ENCODE measurements at regions not wholly inside any gene's neighbourhood (a gene's known extent, or its start where the extent isn't known, plus 50 kb on each side); places are given as distances from the start of the nearest gene placed in this dataset.

GRCh38 chr11:122268601-122269130 lies 152.7 kb upstream of the BLID start:
- no peak for DNase-seq

DNA sequence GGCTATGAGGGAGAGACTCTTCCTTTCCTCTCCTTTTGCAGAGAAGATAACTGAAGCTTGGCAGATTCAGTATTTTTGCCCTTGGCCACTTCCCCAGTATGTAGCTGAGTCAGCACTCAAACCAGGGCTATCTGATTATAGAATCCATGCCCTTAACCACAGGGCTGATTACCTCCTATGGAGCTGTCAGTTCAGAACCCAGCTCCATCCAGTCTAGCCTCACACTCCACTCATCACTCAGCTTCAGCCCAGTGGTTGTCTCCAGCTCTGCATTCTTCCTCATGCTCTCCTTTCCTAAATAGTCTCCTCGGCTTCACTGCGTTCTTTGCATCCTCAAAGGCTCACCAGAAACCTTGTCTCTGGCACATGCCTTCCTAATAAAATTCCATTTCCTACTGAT lies 151.6 kb upstream of the BLID start:
- no peak for DNase-seq

GRCh38 chr11:122265981-122266380 lies 150.0 kb upstream of the BLID start:
- DNase-seq, result no peak

DNA sequence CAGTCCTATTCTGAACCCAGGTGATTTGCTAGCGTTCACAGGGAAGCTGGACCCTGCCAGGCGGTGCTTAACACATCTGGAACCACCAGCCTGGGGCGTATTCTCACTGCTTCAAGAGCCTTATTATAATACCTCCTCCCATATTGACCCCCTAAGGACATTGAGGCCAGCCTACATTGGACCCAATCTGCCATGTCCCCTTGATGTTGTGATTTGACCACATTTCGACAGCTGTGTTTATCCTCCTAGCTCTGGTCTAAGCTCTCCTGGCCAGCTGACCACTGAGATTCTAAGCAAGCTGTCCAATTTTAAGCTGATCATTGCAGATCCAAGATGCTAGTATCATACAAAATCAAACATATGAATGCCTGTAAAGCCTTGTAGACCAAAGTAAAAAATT lies 148.1 kb upstream of the BLID start:
- no peak for DNase-seq

GRCh38 chr11:122261546-122261945 lies 145.5 kb upstream of the BLID start:
- no peak for DNase-seq

DNA sequence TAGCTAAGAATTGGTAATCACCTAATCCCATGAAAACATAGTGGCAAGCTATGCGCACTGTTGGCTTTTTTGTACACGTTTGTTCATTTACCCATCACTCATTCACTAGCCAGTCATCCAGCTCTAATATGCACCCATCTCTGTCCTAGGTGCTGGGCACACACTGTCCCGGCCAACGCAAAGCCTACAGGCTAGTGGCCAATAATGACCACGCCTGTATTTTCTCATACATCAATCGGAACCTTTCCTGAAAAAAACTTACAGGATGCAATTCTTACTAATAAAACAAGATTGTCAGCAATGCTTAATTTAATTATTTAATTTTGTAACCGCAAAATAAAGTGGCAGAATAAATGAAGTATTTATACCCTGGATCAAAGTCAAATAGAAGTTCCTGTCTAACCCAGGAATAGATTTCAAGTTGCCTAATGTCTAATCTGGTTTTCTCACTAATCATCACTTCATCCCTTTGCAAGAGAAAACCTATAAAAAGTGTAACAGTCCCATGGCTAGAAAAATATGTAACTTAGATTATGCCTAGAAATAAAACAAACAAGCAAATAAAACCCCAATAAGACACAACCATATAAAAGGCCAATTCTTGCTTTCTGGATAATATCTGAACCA lies 143.3 kb upstream of the BLID start:
- no peak for DNase-seq

DNA sequence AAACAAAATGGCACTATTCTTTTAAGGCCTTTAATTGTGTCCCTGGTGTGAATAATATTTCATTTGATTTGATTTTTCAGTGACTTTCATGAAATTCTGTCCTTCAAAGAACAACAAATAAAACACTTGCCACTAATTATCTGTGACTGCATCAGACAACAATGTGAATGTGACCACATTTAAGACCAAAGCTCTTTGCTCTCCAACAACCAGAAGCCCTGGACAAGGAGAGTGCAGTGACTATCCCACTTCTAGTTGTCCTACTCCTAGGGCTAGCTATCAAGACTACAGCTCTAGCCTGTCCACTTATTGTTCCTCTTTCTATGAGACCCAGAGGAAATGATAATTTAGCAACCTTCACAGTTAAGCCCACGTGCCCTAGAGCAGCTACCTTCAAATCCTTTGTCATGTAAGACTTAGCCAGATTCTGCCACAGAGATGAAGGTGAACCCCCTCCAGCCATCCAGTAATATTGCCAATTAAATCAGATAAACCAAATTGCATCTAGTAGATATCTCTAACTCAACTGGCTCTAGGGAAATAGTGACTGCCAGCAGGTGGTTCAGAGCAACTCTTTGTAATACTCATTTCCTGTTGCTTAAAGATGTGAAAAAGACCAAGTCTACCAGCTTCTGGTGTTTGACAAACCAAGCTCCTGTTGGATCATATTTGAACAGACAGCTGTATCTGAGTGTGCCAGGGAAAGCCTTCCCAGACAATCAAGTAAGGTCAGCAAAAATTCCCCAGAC lies 142.6 kb upstream of the BLID start:
- DNase-seq, result no peak

GRCh38 chr11:122253589-122254231 lies 137.7 kb upstream of the BLID start:
- no peak for DNase-seq

DNA sequence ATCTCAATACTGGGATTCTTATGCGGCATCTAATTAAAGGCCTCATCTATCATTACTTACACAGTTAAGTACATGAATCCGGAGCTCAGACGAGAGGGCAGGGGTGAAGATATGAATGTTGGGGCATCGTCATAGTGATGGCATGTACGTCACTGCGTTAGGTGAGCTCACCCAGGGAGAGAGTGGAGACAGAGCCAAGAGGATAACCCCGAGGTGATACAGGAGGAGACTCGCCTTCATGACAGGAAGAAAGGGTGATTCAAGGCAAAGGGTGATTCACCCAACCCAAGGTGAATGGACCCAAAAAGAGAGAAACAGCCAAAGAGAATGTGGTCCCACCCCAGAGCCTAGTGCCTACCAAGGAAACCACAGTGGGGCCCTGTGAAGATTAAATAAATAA lies 132.9 kb upstream of the BLID start:
- no peak for DNase-seq

DNA sequence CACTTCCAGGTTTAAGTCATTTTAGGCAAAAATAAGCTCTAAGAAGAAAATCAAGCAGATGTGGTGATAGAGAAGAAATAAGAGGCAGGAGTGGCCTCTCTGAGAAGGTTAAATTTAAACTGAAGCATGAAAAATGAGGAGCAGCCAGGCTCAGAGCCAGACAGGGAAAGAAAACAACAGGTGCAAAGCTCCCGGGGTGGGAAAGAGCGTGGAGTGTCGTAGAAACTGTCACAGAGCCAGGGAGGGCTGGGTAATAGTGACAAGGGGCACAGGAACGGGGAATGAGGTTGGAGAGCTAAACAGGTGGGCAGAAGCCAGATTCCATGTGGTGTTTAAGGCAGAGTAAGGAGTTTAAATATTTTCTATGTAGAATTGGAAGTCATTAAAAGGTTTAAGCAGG lies 132.1 kb upstream of the BLID start:
- no peak for DNase-seq

DNA sequence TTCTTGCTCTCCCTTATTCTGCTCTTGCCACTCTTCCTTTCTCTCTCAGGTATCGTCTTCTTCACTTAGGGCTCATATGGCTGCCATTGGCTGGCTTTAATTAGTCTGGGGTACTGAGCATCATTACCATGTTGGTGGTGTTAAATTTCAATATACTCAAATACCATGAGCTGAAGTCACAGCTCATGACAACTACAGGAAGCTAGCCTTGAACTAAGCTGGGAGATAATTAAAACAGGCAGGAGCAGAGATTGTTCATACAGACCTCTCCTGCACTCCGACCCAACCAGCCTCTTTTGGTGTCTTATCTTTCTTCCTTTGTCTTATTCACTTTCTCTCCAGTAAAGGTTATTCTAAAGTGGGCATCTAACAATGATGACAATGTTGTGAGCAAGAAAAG lies 130.9 kb upstream of the BLID start:
- DNase-seq, result no peak

DNA sequence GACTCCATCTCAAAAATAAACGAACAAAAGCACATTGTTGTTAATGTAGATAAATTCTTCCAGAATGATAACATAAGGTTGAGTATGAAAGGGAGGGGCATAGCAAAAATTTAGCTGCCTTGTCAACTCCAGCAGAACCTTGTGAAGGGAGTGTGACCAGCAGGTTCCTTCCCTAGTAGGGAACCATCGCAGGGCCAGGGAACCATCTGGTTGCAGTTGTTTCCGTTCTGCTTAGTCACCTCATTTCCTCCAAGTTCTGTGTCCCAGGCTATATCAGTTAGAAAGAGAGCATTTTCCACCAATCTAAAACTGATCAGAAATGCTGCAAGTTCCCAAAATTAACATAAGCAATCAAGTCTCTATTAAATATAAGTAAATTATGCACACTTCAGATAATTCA lies 126.7 kb upstream of the BLID start:
- no peak for DNase-seq

GRCh38 chr11:122241566-122241965 lies 125.6 kb upstream of the BLID start:
- DNase-seq, result no peak

GRCh38 chr11:122240638-122241037 lies 124.6 kb upstream of the BLID start:
- no peak for DNase-seq

DNA sequence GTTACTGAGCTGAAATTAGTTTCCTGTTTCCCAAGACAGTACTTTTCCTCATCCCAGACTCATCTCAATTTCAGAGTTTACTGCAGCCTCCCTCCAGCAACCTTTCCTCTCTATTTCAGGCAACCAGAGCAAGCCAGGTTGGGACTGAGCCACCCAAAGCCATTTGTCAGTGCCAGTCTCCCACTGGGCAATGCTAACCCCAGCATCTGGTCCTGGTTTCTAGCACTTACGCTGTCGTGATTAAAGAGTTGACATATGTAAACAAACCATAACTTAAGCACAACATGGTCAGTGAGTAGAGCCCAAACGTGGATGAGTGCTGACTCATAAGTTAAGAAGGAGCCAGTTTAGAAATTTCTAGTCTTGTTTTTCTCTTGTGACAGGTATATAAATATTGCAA lies 119.6 kb upstream of the BLID start:
- DNase-seq, result no peak

DNA sequence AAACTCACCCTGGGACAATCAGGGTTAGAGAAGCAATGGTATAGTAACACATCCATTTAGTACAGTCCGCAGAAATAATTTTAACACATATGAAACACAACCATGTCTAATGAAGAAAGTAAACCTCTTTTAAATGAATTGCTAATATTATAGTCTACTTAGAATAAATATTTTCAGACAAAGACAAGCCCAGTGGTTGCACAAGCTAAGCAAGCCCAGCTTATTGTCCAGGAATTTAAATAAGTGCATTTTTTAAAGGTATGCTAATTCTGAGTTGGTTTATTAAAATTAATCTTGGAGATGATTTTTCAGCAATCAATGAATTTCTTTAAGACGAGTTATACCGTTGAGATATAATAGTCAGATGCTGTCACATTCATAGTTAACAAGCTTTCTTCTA lies 118.8 kb upstream of the BLID start:
- DNase-seq, result no peak

GRCh38 chr11:122234257-122234656 lies 118.2 kb upstream of the BLID start:
- DNase-seq, result no peak

- DNase-seq, result no peak
These were observed 117.0 kb upstream of the BLID start for GRCh38 chr11:122232985-122233384.

- no peak for DNase-seq
These were observed 114.4 kb upstream of the BLID start for GRCh38 chr11:122230385-122230755.

GRCh38 chr11:122229481-122230384 lies 113.7 kb upstream of the BLID start:
- DNase-seq, result no peak

DNA sequence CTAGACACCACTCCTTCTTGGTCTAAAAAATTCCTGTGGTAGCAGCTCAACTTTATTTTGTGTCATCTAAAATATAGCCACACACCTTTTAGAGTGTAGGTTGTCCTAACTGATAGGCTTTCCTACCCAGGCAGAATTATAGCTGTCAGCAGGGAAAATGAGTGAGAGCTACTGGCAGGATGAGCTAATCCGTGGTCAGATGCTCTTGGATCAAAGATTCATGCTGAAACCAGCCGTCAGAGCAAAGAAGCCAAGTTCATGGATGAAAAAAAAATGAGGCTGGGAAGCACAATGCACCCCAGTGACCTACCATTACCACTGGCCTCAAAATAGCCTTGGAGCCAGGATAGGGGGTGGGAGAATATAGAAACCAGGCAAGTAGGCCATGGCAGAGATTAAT lies 113.1 kb upstream of the BLID start:
- DNase-seq, result no peak

DNA sequence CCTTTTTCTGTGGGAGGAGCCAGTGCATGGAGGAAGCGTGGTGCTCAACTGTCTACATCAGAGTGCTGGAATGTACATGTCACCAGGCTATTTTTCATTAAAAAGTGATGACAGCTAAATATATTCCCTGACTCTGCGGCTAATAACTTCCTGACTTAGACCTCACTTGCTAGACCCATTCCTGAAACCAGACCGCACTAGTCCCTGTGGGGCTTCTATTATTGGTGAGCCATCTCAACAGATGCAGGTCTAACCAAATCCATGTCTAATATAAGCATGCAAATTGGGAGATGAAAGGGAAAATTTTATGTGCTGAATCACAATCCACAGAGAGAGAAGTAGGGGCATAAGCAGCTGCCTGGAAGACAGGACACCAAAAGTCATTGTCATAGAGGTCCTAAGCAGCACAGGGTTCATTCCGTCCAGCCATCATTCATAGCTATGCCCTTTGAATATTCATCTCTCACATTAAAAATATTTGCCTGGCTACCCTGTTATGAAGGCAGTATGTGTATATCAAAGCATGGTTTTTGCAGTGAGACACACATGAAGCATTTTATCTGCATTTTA lies 110.9 kb upstream of the BLID start:
- DNase-seq, result no peak

DNA sequence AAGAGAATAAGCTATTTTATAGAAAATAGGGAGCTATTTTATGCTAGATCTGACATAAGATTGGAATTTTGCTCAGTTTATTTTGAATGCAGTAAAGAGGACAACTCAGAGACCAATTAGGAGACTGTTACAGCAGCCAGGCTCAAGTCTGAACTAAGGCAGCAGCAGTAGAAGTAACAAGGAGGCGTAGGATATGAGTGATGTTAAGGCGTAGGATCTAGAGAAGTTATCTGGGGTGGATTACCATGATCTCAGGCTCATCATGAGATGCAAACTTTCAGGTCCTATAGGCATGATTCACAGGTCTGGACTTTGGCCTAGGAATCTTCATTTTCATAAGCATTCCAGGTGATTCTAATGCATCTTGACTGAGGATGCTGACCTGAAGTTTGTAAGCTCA lies 108.9 kb upstream of the BLID start:
- no peak for DNase-seq

Measured in CD4-positive, alpha-beta T cell treated with Interleukin-1 beta for 1 hour (primary cell).